SK-N-MC (cell line): ENCODE measurements at regions not wholly inside any gene's neighbourhood (a gene's known extent, or its start where the extent isn't known, plus 50 kb on each side); places are given as distances from the start of the nearest gene placed in this dataset.
A peak's percentile ranks its signal among the peaks of the same experiment; 100 is the strongest.

Experiments
- DNase-seq: peaks from one replicate; pipeline ENCODE4 v3.0.0-alpha.2; 2011; ENCODE audit warnings: low read depth, low spot score
- H3K27ac ChIP-seq: fragments of 200-600 bp; sonication (generic); 2 replicates; pipeline ENCODE4 v1.5.1; 2016; ENCODE audit warnings: mixed run types
- H3K36me3 ChIP-seq: fragments of 200-600 bp; sonication (generic); 2 replicates; pipeline ENCODE4 v1.6.1; 2017; ENCODE audit warnings: antibody characterized with exemption, low read length, mixed read lengths; ENCODE audit not compliant: insufficient read depth
- H3K4me3 ChIP-seq: fragments of 200-600 bp; sonication (generic); 2 replicates; pipeline ENCODE4 v1.5.1; 2016
- H3K9ac ChIP-seq: fragments of 200-600 bp; sonication (generic); 2 replicates; pipeline ENCODE4 v1.8.0; 2017; ENCODE audit warnings: mixed run types, mixed read lengths; ENCODE audit not compliant: insufficient read length
- H3K9me3 ChIP-seq: fragments of 200-600 bp; sonication (generic); 2 replicates; pipeline ENCODE4 v1.6.1; 2017; ENCODE audit warnings: low read depth, mild to moderate bottlenecking, antibody characterized with exemption, low read length, moderate library complexity, mixed read lengths
- EZH2 ChIP-seq: fragments of 200-600 bp; sonication (generic); IDR thresholded peaks from one replicate; pipeline ENCODE4 v1.6.1; 2017; ENCODE audit warnings: antibody characterized with exemption
- FOXP2 ChIP-seq: optimal IDR thresholded peaks from 2 replicates; pipeline ENCODE3; 2011; ENCODE audit warnings: mild to moderate bottlenecking, moderate library complexity; ENCODE audit not compliant: insufficient read depth; ENCODE audit errors: extremely low read length, control extremely low read depth
- POLR2AphosphoS5 ChIP-seq: IDR thresholded peaks from 2 replicates; pipeline ENCODE4 v1.6.1; 2012; ENCODE audit warnings: mild to moderate bottlenecking, low read depth, low read length, borderline replicate concordance

- H3K36me3 ChIP-seq: no peaks in the 10 kb centered on the region
- no peaks in the 10 kb centered on the region for H3K9me3 ChIP-seq
- TF ChIP-seq EZH2: no peak
- TF ChIP-seq POLR2AphosphoS5: no peak
- TF ChIP-seq FOXP2: no peak
- no peak overlapping the region for H3K4me3 ChIP-seq
- no peak overlapping the region for H3K9ac ChIP-seq
- DNase-seq: no peak
- no peak overlapping the region for H3K27ac ChIP-seq
These were observed 122.8 kb downstream of the ALDH8A1 start for GRCh38 chr6:134826889-134827737.

DNA sequence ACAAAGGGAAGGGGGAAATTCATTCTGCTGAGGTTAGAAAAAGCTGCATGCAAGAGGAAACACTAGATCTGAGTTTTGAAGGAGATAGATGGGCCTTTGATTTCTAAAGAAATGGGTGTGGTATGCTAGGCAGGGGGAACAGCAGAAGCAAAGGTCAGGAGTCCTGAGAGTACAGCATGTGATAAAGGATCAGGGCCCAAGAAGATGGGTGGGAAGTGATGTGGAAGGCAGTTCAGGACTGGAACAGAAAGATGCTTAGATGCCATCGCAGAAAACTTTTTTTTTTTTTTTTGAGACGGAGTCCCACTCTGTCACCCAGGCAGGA is 126.2 kb downstream of the ALDH8A1 start:
- no peak for DNase-seq
- no peaks in the 10 kb centered on the region for H3K9me3 ChIP-seq
- TF ChIP-seq POLR2AphosphoS5: no peak
- TF ChIP-seq EZH2: no peak
- no peak for TF ChIP-seq FOXP2
- no peak overlapping the region for H3K4me3 ChIP-seq
- no peak overlapping the region for H3K9ac ChIP-seq
- H3K27ac ChIP-seq: no peak overlapping the region
- H3K36me3 ChIP-seq: no peaks in the 10 kb centered on the region

DNA sequence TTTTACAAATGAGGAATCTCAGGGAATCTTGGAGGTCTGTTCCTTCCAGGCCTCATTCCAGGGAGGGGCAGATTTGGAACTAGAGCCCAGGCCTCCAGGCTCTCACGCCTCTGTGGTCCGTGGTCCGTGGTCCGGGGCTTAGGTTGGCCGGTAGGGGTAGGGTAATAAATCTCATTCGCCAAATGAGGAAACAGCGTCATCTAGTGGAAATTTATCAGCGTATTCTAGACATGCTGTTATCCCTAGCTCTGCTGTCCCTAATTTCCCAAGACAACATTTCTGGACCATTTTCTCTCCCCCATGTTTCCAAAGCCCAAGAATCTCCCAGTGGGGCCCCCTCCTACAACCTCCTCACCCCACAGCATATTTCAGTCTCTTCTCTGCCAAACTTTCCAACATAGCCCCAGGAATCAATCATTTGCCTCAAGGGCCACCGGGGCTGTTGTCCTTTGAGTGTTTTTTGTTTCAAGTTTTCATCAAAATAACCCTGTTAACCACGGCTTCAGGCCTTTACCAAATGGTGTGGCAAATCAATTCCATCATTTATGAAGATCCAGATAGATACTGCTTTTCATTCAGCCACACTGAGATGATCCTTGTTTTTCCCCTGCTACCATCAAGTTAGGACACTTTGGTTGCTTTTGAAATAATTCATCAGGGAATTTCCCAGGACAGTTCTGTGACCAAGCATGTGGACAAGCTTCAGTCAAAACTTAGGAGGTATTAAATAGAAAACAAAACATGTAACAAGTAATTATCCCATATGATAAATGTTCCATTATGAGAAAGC is 126.8 kb downstream of the ALDH8A1 start:
- Histone ChIP-seq H3K4me3 (peak overlapping the region; percentile 43), H3K9ac (no peak overlapping the region), H3K9me3 (no peaks in the 10 kb centered on the region), H3K36me3 (no peaks in the 10 kb centered on the region), H3K27ac (no peak overlapping the region)
- peak; percentile 61 for DNase-seq
- TF ChIP-seq POLR2AphosphoS5 (no peak), EZH2 (no peak), FOXP2 (no peak)

- no peak overlapping the region for H3K9ac ChIP-seq
- peak; percentile 44 for DNase-seq
- TF ChIP-seq EZH2: no peak
- no peak for TF ChIP-seq FOXP2
- TF ChIP-seq POLR2AphosphoS5: no peak
- H3K4me3 ChIP-seq: peak overlapping the region; percentile 43
- peak overlapping the region; percentile 1; the same call in 1 of the 2 replicates for H3K27ac ChIP-seq
- no peaks in the 10 kb centered on the region for H3K9me3 ChIP-seq
- H3K36me3 ChIP-seq: no peaks in the 10 kb centered on the region
These were observed 127.7 kb downstream of the ALDH8A1 start for GRCh38 chr6:134821928-134822864.

GRCh38 chr6:134821397-134821796 is 128.5 kb downstream of the ALDH8A1 start:
- Histone ChIP-seq H3K4me3 (peak overlapping the region; percentile 16), H3K9ac (no peak overlapping the region), H3K36me3 (no peaks in the 10 kb centered on the region), H3K27ac (peak overlapping the region; percentile 1; the same call in 1 of the 2 replicates), H3K9me3 (no peaks in the 10 kb centered on the region)
- TF ChIP-seq FOXP2 (no peak), EZH2 (no peak), POLR2AphosphoS5 (no peak; the same call in 1 of the 2 replicates)
- DNase-seq: peak; percentile 75

DNA sequence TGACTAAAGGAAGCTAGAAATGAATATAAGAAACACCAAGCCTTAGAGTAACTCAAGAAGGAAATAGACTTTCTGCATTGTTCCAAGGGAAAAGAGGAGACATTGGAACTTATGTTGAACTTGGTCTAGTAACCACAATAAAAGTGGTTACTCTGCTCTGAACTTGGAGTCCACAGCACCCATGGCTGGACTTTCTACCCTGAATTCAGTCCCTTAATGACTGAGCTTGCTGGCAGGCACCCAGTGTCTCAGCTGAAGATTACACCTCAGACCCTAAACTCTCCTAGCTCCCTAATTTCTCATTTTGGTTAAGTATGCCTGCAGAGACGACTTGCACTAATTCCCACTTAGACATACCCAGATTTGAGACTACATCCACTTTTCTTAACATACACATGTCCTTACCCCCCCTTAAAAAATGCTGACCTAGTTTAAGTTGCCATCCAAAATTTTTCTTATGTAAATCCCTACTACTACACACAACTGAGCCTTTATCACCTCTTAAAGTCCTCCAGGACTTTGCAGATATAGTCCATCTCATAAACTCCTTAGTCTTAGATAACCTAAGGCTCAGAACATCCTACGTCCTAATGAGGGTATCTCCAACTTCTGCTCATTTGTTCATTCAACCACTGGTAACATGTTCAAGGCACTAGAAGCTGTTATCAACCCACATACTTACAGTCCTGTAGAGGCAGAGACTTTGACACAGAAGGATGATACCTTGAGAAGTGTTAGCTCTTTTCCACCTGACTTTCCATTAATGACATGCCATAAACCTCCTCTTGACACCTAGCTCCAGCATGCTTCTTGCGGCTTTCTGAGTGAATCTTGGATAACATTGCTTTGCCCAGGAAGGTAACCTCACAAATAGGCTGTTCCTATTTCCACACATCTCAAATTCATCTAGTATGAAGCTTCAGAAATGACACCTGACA is 129.8 kb downstream of the ALDH8A1 start:
- TF ChIP-seq EZH2 (no peak), POLR2AphosphoS5 (no peak), FOXP2 (no peak)
- no peaks in the 10 kb centered on the region for H3K36me3 ChIP-seq
- H3K9me3 ChIP-seq: no peaks in the 10 kb centered on the region
- no peak overlapping the region for H3K4me3 ChIP-seq
- no peak for DNase-seq
- no peak overlapping the region for H3K27ac ChIP-seq
- no peak overlapping the region for H3K9ac ChIP-seq

DNA sequence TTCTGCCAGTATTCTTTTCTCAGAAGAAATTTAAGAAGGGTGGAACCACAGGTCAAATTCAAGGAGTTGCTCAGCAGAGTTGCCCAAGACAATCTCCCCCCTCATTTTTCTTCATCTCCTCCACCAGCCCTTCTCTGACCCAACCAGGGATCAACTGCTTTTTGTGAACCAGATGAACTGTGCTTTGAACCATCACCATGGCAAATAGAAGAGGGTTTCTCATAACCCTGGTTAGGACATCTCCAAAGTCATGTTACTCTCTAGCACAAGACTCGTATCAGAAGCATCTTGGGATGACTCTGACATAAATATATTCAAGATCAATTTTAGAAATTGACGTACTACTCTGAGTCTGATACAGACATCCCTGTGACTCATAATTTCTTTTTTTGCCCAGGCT is 130.7 kb downstream of the ALDH8A1 start:
- no peak overlapping the region for H3K27ac ChIP-seq
- H3K9ac ChIP-seq: no peak overlapping the region
- H3K36me3 ChIP-seq: no peaks in the 10 kb centered on the region
- no peaks in the 10 kb centered on the region for H3K9me3 ChIP-seq
- DNase-seq: no peak
- TF ChIP-seq FOXP2 (no peak), EZH2 (no peak), POLR2AphosphoS5 (no peak)
- no peak overlapping the region for H3K4me3 ChIP-seq
